Brain microvascular endothelial cell (primary cell): ENCODE measurements at regions not wholly inside any gene's neighbourhood (a gene's known extent, or its start where the extent isn't known, plus 50 kb on each side); places are given as distances from the start of the nearest gene placed in this dataset.

ENCODE experiments used
- DNase-seq: peaks from one replicate; pipeline ENCODE4 v3.0.0-alpha.2; 2020
- H3K27ac ChIP-seq: fragments of 250-450 bp; sonication (Bioruptor Pico); 2 replicates; pipeline ENCODE4 v1.5.1; 2020; ENCODE audit warnings: mild to moderate bottlenecking, moderate library complexity
- H3K27me3 ChIP-seq: fragments of 250-450 bp; sonication (Bioruptor Pico); replicated peaks from 2 replicates; pipeline ENCODE4 v1.5.1; 2020; ENCODE audit warnings: mild to moderate bottlenecking
- H3K36me3 ChIP-seq: fragments of 250-450 bp; sonication (Bioruptor Pico); replicated peaks from 2 replicates; pipeline ENCODE4 v1.5.1; 2020; ENCODE audit warnings: mild to moderate bottlenecking
- H3K4me3 ChIP-seq: 2 replicates; pipeline ENCODE4 v1.5.1; 2011; ENCODE audit warnings: low read depth, mild to moderate bottlenecking, control low read depth, low read length, moderate library complexity
- in situ Hi-C: cut with HindIII; loops from 2 replicates; pipeline ENCODE4 v1.10.0; 2017; ENCODE audit warnings: low sequenced_read_pairs, low pct_ligation_motif_present
- TF ChIP-seq, protein P1 (sequence below): IDR thresholded peaks from 2 replicates; pipeline ENCODE4 v1.5.1; 2011; ENCODE audit warnings: low read depth, mild to moderate bottlenecking, moderate library complexity, low read length, control low read depth, inconsistent platforms; ENCODE audit errors: missing control alignments

DNA sequence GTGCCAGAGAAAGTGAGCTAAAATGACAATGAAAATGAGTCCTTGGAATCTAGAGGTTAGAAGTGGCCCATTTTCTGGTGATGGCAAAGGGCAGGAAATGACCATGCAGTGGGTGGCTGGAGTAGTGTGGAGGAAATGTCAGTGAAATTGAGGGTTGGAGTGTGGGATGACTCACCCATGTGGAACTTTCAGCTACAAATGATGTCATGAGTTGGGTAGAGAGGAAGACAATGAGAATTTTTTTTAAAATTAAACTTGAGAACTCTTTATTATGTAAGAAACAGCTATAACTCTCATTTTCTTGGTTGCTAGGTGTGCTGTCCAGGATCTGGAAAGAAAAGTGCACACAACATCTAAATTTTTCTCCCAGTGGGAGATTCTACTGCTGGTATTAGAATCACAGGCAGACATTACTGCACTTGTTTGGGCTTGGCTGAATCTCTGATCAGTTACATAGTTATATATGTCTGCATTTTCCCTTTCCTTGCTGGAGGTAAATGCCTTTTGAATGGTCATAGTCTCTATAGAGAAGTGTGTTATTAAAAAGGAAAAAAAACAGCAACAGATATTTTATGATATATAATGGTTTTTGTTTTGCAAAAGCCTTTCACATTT is 56.8 kb upstream of the GNG12 start:
- Histone ChIP-seq H3K27me3 (no peaks in the 10 kb centered on the region), H3K36me3 (no peaks in the 10 kb centered on the region), H3K27ac (peak overlapping the region; percentile 92), H3K4me3 (no peak overlapping the region)
- in situ Hi-C loops: no loop called here
- TF ChIP-seq, protein P1, sequence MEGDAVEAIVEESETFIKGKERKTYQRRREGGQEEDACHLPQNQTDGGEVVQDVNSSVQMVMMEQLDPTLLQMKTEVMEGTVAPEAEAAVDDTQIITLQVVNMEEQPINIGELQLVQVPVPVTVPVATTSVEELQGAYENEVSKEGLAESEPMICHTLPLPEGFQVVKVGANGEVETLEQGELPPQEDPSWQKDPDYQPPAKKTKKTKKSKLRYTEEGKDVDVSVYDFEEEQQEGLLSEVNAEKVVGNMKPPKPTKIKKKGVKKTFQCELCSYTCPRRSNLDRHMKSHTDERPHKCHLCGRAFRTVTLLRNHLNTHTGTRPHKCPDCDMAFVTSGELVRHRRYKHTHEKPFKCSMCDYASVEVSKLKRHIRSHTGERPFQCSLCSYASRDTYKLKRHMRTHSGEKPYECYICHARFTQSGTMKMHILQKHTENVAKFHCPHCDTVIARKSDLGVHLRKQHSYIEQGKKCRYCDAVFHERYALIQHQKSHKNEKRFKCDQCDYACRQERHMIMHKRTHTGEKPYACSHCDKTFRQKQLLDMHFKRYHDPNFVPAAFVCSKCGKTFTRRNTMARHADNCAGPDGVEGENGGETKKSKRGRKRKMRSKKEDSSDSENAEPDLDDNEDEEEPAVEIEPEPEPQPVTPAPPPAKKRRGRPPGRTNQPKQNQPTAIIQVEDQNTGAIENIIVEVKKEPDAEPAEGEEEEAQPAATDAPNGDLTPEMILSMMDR: no peak
- DNase-seq: peak; percentile 95

DNA sequence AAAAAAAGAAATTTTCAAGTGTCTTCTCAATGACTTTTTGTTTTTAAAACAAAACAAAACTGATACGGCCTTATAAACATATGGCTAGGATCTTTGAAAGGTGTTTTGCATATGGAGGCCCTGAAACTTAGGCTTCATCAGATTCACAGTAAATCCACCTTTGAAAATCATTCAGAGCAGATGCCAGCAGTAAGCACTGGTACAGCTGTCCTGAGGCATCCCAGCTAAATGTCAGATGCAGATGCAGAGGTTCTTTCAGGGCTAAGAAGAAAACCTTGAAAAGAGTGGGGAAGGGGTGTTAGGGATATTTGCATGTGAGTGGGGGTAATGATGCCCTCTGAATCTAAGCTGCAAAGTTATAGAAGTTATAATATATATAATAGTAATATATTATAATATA is 56.2 kb upstream of the GNG12 start:
- TF ChIP-seq, protein P1: no peak
- in situ Hi-C loops: no loop called here
- no peaks in the 10 kb centered on the region for H3K36me3 ChIP-seq
- no peaks in the 10 kb centered on the region for H3K27me3 ChIP-seq
- no peak for DNase-seq
- no peak overlapping the region for H3K4me3 ChIP-seq
- H3K27ac ChIP-seq: peak overlapping the region; percentile 92

DNA sequence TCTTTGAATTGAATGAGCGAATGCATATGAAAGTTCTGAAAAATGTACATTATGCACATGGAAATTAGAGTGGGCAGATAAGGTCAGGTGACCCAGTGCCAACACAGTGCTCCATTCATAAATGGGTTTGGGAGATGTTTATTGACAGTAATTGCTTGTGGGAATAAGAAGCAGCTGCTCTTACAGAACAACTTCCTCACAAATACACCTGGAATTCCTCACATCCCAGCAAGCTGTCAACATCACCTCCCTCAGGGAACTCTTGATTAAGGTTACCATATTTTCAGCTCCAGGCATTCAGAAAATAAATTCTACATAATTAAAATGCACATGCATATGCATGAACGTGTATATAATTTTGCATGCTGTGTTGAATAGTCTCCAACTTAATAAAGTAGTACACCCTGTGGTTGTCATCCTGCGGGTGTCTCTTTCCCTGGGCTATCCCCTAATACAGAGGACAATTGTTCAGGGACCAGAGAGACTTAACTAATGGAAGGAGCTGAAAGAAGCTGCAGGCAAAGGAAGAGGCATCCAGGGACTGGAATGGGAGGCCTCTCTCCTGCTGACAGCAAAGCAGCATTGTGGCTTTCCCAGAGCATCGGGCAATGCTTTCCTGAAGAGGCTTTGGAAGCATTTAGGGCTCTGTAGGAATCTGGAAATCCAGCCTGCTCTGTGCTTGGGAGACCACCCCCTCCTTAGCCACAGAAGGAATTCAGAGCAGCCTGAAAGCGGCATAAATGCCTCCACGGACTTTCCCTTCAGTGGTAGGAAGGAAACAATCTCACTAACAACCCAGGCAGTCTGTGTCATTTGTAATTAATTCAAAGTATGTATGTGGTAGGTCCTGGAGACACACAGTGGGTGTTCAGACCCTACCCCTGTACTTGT is 55.2 kb upstream of the GNG12 start:
- H3K27ac ChIP-seq: peak overlapping the region; percentile 92

DNA sequence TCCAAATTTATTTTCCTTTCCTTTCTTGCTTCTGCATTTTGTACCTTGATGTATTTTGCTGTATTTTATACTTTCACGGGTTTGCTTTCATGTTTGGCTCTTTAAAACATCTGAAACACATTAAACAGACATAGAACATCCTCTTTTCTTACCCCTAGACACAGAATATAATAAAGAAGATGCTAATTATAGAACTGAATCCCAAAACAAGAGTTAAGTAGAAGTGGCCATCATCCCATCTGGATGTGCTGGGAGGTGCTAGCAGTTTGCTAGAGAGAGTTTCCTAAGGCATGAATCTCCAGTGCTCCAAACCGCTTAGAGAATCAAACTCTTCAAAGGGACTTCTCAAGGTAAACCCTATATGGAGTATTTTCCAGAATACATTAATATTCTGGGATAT is 53.9 kb upstream of the GNG12 start:
- Histone ChIP-seq H3K27me3 (no peaks in the 10 kb centered on the region), H3K27ac (no peak overlapping the region), H3K4me3 (no peak overlapping the region), H3K36me3 (no peaks in the 10 kb centered on the region)
- no peak for DNase-seq
- TF ChIP-seq, protein P1: no peak
- in situ Hi-C loops: no loop called here

More for the DNA sequence above, 55.2 kb upstream of the GNG12 start:
- Histone ChIP-seq H3K36me3 (no peaks in the 10 kb centered on the region), H3K27me3 (no peaks in the 10 kb centered on the region), H3K4me3 (no peak overlapping the region)
- in situ Hi-C loops: no loop called here
- peak; percentile 65 for DNase-seq
- TF ChIP-seq, protein P1: no peak

DNA sequence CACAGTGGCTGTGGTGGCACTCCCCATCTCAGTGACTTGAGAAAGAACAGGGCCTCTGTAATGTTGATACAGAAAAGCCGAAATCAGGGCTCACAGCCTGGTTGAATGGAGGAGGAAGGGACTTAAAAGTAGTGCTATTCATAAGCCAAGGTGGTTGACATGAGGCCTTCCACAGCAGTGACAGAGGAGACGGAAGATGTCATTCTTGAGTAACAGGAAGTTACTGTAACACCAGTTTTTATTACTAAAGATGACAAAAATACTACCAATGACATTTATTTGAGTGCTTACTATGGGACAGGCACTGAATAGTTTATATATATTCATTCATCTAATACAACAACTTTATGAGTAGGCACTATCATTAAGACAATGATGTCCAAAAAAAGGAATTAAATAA is 52.8 kb upstream of the GNG12 start:
- no peaks in the 10 kb centered on the region for H3K27me3 ChIP-seq
- TF ChIP-seq, protein P1: no peak
- H3K36me3 ChIP-seq: no peaks in the 10 kb centered on the region
- in situ Hi-C loops: no loop called here
- H3K4me3 ChIP-seq: no peak overlapping the region
- H3K27ac ChIP-seq: no peak overlapping the region
- DNase-seq: no peak
